ENCODE measurements at regions not wholly inside any gene's neighbourhood (a gene's known extent, or its start where the extent isn't known, plus 50 kb on each side); places are given as distances from the start of the nearest gene placed in this dataset.

- no peak for DNase-seq
- no peak for ATAC-seq
- intact Hi-C loops (cut with DNase I, micrococcal nuclease) = no loop called here
Observed at GRCh38 chr4:17352357-17352756, 159.5 kb downstream of the QDPR start.

- ATAC-seq (no peak), DNase-seq (peak in 1 of 2 donors; percentile 8)
- intact Hi-C loops (cut with DNase I, micrococcal nuclease) = loop anchor here in 1 of 2 donors (10.0 kb wide), 1 partner anchor 97 kb away; no protein-coding TSS in a partner anchor
Observed at GRCh38 chr4:17347445-17347844, 164.4 kb downstream of the QDPR start.

GRCh38 chr4:17339376-17339775, 172.5 kb downstream of the QDPR start:
- ATAC-seq = no peak
- intact Hi-C loops (cut with DNase I, micrococcal nuclease) = no loop called here
- DNase-seq = no peak

- intact Hi-C loops (cut with DNase I, micrococcal nuclease) = no loop called here
- DNase-seq (no peak), ATAC-seq (no peak)
Observed at GRCh38 chr4:17336986-17337385, 174.9 kb downstream of the QDPR start.

- intact Hi-C loops (cut with DNase I, micrococcal nuclease) = no loop called here
- ATAC-seq (no peak), DNase-seq (peak in 1 of 2 donors; percentile 8)
Observed at GRCh38 chr4:17336524-17336961, 175.3 kb downstream of the QDPR start.

- DNase-seq = no peak
- no peak for ATAC-seq
- intact Hi-C loops (cut with DNase I, micrococcal nuclease) = no loop called here
Observed at GRCh38 chr4:17336069-17336468, 175.8 kb downstream of the QDPR start.

- intact Hi-C loops (cut with DNase I, micrococcal nuclease) = no loop called here
- ATAC-seq (no peak), DNase-seq (no peak)
Observed at GRCh38 chr4:17335371-17335770, 176.5 kb downstream of the QDPR start.

GRCh38 chr4:17332478-17332877, 179.4 kb downstream of the QDPR start:
- no peak for ATAC-seq
- intact Hi-C loops (cut with DNase I, micrococcal nuclease) = no loop called here
- DNase-seq = no peak

- ATAC-seq (no peak), DNase-seq (no peak)
- intact Hi-C loops (cut with DNase I, micrococcal nuclease) = loop anchor here in 1 of 2 donors (10.0 kb wide), 2 partner anchors 414 to 1034 kb away; no protein-coding TSS in a partner anchor
Observed at GRCh38 chr4:17329046-17329445, 182.8 kb downstream of the QDPR start.

GRCh38 chr4:17328141-17328815, 183.6 kb downstream of the QDPR start:
- intact Hi-C loops (cut with DNase I, micrococcal nuclease) = loop anchor here in 1 of 2 donors (10.0 kb wide), 2 partner anchors 413 to 1033 kb away; no protein-coding TSS in a partner anchor
- no peak for ATAC-seq
- DNase-seq = no peak

GRCh38 chr4:17327591-17327990, 184.3 kb downstream of the QDPR start:
- no peak for ATAC-seq
- no peak for DNase-seq
- intact Hi-C loops (cut with DNase I, micrococcal nuclease) = loop anchor here in 1 of 2 donors (10.0 kb wide), 2 partner anchors 413 to 1033 kb away; no protein-coding TSS in a partner anchor

GRCh38 chr4:17326756-17327155, 185.1 kb downstream of the QDPR start:
- no peak for DNase-seq
- no peak for ATAC-seq
- intact Hi-C loops (cut with DNase I, micrococcal nuclease) = loop anchor here in 1 of 2 donors (10.0 kb wide), 2 partner anchors 412 to 1032 kb away; no protein-coding TSS in a partner anchor

GRCh38 chr4:17325098-17325497, 186.8 kb downstream of the QDPR start:
- ATAC-seq (no peak), DNase-seq (no peak)
- intact Hi-C loops (cut with DNase I, micrococcal nuclease) = loop anchor here in 1 of 2 donors (10.0 kb wide), 2 partner anchors 410 to 1030 kb away; no protein-coding TSS in a partner anchor

- ATAC-seq (no peak), DNase-seq (peak in 1 of 2 donors; percentile 27)
- intact Hi-C loops (cut with DNase I, micrococcal nuclease) = loop anchor here in 1 of 2 donors (10.0 kb wide), 2 partner anchors 410 to 1030 kb away; no protein-coding TSS in a partner anchor
Observed at GRCh38 chr4:17324386-17324830, 187.5 kb downstream of the QDPR start.

GRCh38 chr4:17323554-17324385, 188.1 kb downstream of the QDPR start:
- intact Hi-C loops (cut with DNase I, micrococcal nuclease) = loop anchor here in 1 of 2 donors (10.0 kb wide), 2 partner anchors 409 to 1029 kb away; no protein-coding TSS in a partner anchor
- ATAC-seq (no peak), DNase-seq (no peak)

GRCh38 chr4:17322514-17322913, 189.4 kb downstream of the QDPR start:
- ATAC-seq = no peak
- intact Hi-C loops (cut with DNase I, micrococcal nuclease) = loop anchor here in 1 of 2 donors (10.0 kb wide), 2 partner anchors 408 to 1028 kb away; no protein-coding TSS in a partner anchor

GRCh38 chr4:17320046-17320445, 191.8 kb downstream of the QDPR start:
- intact Hi-C loops (cut with DNase I, micrococcal nuclease) = loop anchor here in 1 of 2 donors (10.0 kb wide), 2 partner anchors 405 to 1025 kb away; no protein-coding TSS in a partner anchor
- ATAC-seq (no peak), DNase-seq (no peak)

More at GRCh38 chr4:17322514-17322913, 189.4 kb downstream of the QDPR start:
- DNase-seq = no peak

- no peak for ATAC-seq
Observed at GRCh38 chr4:17317526-17317925, 194.4 kb downstream of the QDPR start.

GRCh38 chr4:17316566-17316965, 195.3 kb downstream of the QDPR start:
- ATAC-seq = no peak
- intact Hi-C loops (cut with DNase I, micrococcal nuclease) = no loop called here
- DNase-seq = no peak

More at GRCh38 chr4:17317526-17317925, 194.4 kb downstream of the QDPR start:
- DNase-seq = no peak
- intact Hi-C loops (cut with DNase I, micrococcal nuclease) = no loop called here

Data from left colon (tissue), 2 donors.